ENCODE measurements at regions not wholly inside any gene's neighbourhood (a gene's known extent, or its start where the extent isn't known, plus 50 kb on each side); places are given as distances from the start of the nearest gene placed in this dataset.
A peak's percentile ranks its signal among the peaks of the same experiment; 100 is the strongest.

DNA sequence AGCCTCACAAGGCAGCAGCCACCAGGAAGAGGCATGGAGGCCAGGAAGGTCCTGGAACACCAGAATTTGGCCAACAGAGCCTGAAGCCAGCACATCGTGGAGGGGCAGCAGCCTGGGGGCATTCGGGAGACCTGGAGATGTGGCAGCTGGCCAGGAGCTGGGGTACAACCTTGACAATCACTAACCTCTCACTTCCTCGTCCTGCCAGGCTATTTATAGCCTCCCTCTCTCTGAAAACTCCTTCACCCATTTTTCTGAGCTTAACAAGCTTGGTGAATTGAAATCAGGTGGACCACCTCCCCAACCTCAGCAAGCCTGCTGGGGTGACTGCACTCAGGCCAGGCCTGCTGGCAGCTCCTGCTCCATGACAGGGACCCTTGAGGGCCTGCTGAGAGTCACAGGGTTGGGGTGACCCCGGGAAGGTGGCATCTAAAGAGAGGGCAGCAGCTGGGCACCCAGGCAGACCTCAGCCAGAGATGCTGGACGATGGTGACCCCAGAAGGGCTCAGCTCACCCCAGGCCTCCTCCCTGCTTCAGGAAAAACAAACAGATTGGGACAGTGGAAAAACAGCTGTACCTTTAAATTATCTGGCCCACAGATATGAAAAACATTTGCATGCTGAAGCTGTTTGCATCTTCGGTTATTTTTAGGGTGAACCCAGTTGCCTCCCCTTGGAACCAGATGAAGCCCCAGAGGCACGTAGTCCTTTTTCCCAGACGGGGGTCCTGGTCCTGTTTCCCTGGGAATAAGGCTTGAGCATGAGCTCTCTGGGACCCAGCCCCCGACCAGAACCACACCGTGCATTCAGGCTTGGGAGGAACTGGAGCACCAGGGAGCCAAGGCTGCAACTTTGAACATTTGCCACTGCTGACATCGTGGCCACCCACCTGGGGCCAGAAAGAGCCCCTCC lies 67.0 kb downstream of the PITPNM2 start:
- Histone ChIP-seq H3K36me3 (no peaks in the 10 kb centered on the region), H3K9me3 (no peaks in the 10 kb centered on the region), H3K4me1 (peaks cover 0 to 12% (median 0%) of the 10 kb centered on the region in 4 donors), H3K27ac (peak overlapping the region in 2 of 4 donors; percentile 73 to 76), H3K27me3 (no peaks in the 10 kb centered on the region), H3K4me3 (peak overlapping the region in 2 of 4 donors; percentile 17 to 23)
- TF ChIP-seq CTCF (IDR thresholded peaks at IDR 0.05) (no peak), POLR2A (IDR thresholded peaks at IDR 0.05) (no peak)
- peak in 1 of 3 donors; percentile 59 for DNase-seq

- no peak for TF ChIP-seq CTCF (IDR thresholded peaks at IDR 0.05)
- TF ChIP-seq POLR2A (IDR thresholded peaks at IDR 0.05) = no peak
- peaks cover 0 to 20% (median 10%) of the 10 kb centered on the region in 4 donors for H3K4me1 ChIP-seq
- DNase-seq = no peak
- no peaks in the 10 kb centered on the region for H3K27me3 ChIP-seq
- H3K27ac ChIP-seq = no peak overlapping the region
- no peaks in the 10 kb centered on the region for H3K36me3 ChIP-seq
- no peaks in the 10 kb centered on the region for H3K9me3 ChIP-seq
- no peak overlapping the region for H3K4me3 ChIP-seq
Observed at GRCh38 chr12:123080634-123081033, 70.3 kb downstream of the PITPNM2 start.

DNA sequence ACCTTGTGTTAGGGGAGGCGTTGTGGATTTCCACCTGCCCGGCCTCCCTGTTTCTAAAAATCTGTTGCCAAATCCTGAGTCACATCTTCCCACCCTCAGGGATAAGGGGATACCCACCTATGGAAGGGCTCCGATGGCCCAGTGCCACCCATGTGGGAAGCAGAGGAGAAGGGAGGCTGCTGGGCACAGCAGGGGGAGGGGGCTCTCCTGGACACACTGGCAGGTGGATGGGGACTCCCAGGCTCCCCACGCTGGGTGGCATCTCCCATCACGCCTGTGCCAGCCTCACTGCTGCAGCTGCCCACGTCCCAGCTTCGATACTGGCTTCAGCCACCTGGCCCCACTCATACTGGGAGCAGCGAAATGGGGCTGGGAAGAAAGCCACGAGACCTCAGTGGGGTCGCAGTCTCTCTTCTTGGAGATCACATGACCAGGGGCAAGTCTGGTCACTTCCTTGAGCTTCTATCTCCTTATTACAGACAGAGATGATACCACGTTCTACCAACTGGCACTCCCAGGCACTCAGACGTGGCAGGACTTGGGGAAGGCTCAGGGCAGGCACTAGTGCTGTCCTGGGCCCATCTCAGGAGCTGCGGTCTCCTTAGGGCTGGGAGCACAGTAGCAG lies 72.2 kb downstream of the PITPNM2 start:
- Histone ChIP-seq H3K36me3 (no peaks in the 10 kb centered on the region), H3K27ac (no peak overlapping the region), H3K27me3 (no peaks in the 10 kb centered on the region), H3K9me3 (no peaks in the 10 kb centered on the region), H3K4me1 (peaks cover 0 to 25% (median 15%) of the 10 kb centered on the region in 4 donors), H3K4me3 (no peak overlapping the region)
- no peak for TF ChIP-seq CTCF (IDR thresholded peaks at IDR 0.05)
- no peak for TF ChIP-seq POLR2A (IDR thresholded peaks at IDR 0.05)
- no peak for DNase-seq

DNA sequence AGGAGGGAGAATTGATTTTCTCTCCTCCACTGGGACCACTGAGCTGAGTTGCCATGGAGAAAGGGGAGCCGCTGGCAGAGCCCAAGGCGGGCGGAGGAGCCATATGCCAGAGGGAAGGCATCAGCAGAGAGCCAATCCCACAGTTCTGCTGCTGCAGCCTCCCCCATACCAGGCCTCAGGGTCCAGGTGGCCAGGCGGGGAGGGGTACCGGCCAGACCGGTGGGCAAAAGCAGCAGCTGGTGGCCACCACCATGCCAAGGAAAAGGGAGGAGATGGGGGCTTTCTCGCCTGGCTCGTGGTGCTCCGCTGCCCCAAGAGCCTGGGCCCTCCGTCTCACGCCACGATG lies 72.8 kb downstream of the PITPNM2 start:
- TF ChIP-seq POLR2A (IDR thresholded peaks at IDR 0.05) (no peak), CTCF (IDR thresholded peaks at IDR 0.05) (no peak)
- DNase-seq = no peak
- no peaks in the 10 kb centered on the region for H3K9me3 ChIP-seq
- no peak overlapping the region for H3K4me3 ChIP-seq
- H3K27me3 ChIP-seq = no peaks in the 10 kb centered on the region
- no peak overlapping the region for H3K27ac ChIP-seq
- peaks cover 0 to 25% (median 15%) of the 10 kb centered on the region in 4 donors for H3K4me1 ChIP-seq
- H3K36me3 ChIP-seq = no peaks in the 10 kb centered on the region

DNA sequence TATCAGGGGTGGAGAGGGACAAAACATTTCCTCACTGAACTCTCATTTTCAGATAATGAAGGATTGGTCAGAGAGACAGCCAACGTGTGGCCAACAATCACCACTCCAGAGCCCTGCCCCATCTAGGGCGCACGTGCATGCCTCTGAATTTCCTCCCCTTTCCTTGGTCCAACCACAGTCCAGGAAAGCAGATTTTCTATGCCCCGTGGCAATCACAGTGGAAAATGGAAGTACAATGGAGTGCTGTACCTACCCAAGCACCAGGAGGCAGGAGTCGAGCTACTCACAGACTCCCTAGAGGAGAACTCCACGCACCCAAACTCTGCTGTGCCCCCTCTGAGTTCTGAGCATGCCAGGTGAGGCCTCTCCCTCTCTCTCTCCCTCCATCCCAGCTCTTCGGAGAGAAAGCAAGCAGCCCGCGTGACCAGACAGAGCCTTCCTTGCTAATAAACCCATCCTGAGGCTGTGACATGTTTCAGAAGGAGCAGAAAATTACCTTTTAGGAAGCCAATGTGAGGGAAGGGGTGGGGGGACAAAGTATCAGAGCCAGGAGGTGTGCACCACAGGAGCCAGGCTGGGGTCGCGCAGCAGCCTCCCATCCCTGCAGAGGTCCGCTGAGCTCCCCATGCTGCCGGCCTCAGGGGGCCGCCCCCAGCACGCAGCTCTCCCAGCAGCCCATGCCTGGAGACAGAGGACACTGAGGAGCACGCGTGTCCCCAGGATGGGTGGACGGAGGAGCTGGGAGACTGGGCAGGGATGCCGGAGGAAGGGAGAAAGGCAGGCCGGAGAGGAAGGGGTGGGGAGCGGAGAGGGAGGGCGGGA lies 73.4 kb downstream of the PITPNM2 start:
- Histone ChIP-seq H3K9me3 (no peaks in the 10 kb centered on the region), H3K4me3 (no peak overlapping the region), H3K27me3 (no peaks in the 10 kb centered on the region), H3K27ac (peak overlapping the region in 2 of 4 donors; percentile 64 to 74), H3K36me3 (no peaks in the 10 kb centered on the region), H3K4me1 (peaks cover 0 to 25% (median 15%) of the 10 kb centered on the region in 4 donors)
- no peak for DNase-seq
- no peak for TF ChIP-seq CTCF (IDR thresholded peaks at IDR 0.05)

All from Peyer's patch (tissue), 4 donors.